Nephron (organoid): ENCODE measurements at regions not wholly inside any gene's neighbourhood (a gene's known extent, or its start where the extent isn't known, plus 50 kb on each side); places are given as distances from the start of the nearest gene placed in this dataset.

Experiments used
- H3K27ac Mint-ChIP-seq, 3 experiments: 2 replicates each; pipeline ENCODE4 v1.8.0; 2020; ENCODE audit warnings: mixed read lengths in 3 of 3, mild to moderate bottlenecking in 2 of 3, moderate library complexity in 1 of 3
- H3K27me3 Mint-ChIP-seq: 2 replicates; pipeline ENCODE4 v1.8.0; 2021; ENCODE audit warnings: low read depth, mild to moderate bottlenecking, moderate library complexity, mixed read lengths
- H3K36me3 Mint-ChIP-seq: 2 replicates; pipeline ENCODE4 v1.8.0; 2020; ENCODE audit warnings: low read depth, mixed read lengths
- H3K4me1 Mint-ChIP-seq: 2 replicates; pipeline ENCODE4 v1.8.0; 2020; ENCODE audit warnings: mixed read lengths
- H3K4me3 Mint-ChIP-seq, 3 experiments: 2 replicates each; pipeline ENCODE4 v1.8.0; 2020; ENCODE audit warnings: mild to moderate bottlenecking in 3 of 3, mixed read lengths in 3 of 3, moderate library complexity in 2 of 3
- H3K9me3 Mint-ChIP-seq: 2 replicates; pipeline ENCODE4 v1.8.0; 2020; ENCODE audit warnings: mixed read lengths
- TF ChIP-seq, protein P1 (sequence below), 3 experiments: fragments of 200-600 bp; sonication (generic); IDR thresholded peaks; one replicate each; pipeline ENCODE4 v1.5.0; 2021; ENCODE audit warnings: antibody characterized with exemption in 3 of 3; ENCODE audit not compliant: unreplicated experiment in 3 of 3

GRCh38 chr10:78756604-78757343 lies 312.0 kb upstream of the ZMIZ1 start:
- H3K4me3 Mint-ChIP-seq, result no peak overlapping the region
- peaks cover 15% of the 10 kb centered on the region for H3K27me3 Mint-ChIP-seq
- H3K9me3 Mint-ChIP-seq, result no peaks in the 10 kb centered on the region
- TF ChIP-seq, protein P1, sequence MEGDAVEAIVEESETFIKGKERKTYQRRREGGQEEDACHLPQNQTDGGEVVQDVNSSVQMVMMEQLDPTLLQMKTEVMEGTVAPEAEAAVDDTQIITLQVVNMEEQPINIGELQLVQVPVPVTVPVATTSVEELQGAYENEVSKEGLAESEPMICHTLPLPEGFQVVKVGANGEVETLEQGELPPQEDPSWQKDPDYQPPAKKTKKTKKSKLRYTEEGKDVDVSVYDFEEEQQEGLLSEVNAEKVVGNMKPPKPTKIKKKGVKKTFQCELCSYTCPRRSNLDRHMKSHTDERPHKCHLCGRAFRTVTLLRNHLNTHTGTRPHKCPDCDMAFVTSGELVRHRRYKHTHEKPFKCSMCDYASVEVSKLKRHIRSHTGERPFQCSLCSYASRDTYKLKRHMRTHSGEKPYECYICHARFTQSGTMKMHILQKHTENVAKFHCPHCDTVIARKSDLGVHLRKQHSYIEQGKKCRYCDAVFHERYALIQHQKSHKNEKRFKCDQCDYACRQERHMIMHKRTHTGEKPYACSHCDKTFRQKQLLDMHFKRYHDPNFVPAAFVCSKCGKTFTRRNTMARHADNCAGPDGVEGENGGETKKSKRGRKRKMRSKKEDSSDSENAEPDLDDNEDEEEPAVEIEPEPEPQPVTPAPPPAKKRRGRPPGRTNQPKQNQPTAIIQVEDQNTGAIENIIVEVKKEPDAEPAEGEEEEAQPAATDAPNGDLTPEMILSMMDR (IDR thresholded peaks at IDR 0.05; ENCODE audit: unreplicated experiment in 3 of 3), result no peak
- no peaks in the 10 kb centered on the region for H3K36me3 Mint-ChIP-seq
- peak overlapping the region; percentile 94 to 96 (median 95) for H3K27ac Mint-ChIP-seq
- peaks cover 84% of the 10 kb centered on the region for H3K4me1 Mint-ChIP-seq

DNA sequence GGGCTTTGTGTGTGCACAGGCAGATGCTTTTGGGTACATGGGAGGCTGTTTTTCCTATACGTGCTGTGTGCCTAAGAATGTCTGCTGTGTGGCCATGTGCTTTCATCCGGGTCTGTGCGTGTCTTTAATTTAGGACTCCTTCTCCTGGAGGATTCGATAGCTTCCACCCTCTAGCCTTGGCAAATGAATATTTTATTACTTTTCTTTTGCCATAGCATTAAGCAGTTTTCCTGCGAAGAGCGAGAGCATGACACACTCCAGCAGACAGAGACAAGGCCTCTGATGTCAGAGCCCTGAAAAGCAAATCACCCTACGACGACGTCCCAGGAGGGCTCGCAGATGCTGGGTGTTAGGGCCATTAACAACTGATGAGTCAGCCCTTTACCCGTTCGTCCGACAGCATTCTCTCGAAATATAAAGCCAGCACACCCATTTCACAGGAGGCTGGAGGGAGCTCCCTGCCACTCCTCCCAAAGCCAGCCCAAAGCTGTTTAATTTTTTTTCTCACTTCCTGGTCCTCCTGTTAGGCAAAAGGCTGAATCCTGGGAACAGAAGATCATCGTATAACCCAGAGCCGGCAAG lies 311.3 kb upstream of the ZMIZ1 start:
- no peaks in the 10 kb centered on the region for H3K9me3 Mint-ChIP-seq
- H3K4me3 Mint-ChIP-seq, result no peak overlapping the region
- TF ChIP-seq, protein P1 (IDR thresholded peaks at IDR 0.05; ENCODE audit: unreplicated experiment in 3 of 3), result no peak
- no peaks in the 10 kb centered on the region for H3K36me3 Mint-ChIP-seq
- peaks cover 15% of the 10 kb centered on the region for H3K27me3 Mint-ChIP-seq
- H3K27ac Mint-ChIP-seq, result peak overlapping the region; percentile 50 to 95 (median 94)
- peaks cover 84% of the 10 kb centered on the region for H3K4me1 Mint-ChIP-seq

DNA sequence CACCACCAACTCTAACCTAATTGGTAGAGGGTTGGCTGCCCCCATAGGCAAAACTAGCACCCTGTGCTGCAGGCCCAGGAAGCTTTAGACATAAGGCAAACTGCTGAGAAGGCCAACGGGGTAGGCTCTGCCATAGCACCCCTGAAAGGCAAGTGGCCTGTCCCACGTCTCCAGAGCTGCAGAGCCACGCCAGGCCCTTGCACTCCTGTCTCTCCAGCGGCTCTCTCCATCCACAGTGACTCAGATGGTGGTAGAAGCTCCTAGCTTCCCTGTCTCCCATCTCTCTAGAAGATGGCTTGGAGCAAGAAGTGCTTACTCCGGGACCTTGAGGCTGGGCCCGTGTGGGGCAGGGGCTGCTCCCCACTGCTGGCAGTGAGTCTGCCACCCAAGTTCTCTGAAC lies 310.6 kb upstream of the ZMIZ1 start:
- H3K9me3 Mint-ChIP-seq, result no peaks in the 10 kb centered on the region
- H3K4me3 Mint-ChIP-seq, result no peak overlapping the region
- peak overlapping the region in 2 of 3 experiments; percentile 40 to 94 for H3K27ac Mint-ChIP-seq
- H3K4me1 Mint-ChIP-seq, result peaks cover 84% of the 10 kb centered on the region
- H3K27me3 Mint-ChIP-seq, result peaks cover 22% of the 10 kb centered on the region
- H3K36me3 Mint-ChIP-seq, result no peaks in the 10 kb centered on the region
- TF ChIP-seq, protein P1 (IDR thresholded peaks at IDR 0.05; ENCODE audit: unreplicated experiment in 3 of 3), result no peak

- peak overlapping the region in 2 of 3 experiments; percentile 61 to 63 for H3K27ac Mint-ChIP-seq
- H3K36me3 Mint-ChIP-seq, result no peaks in the 10 kb centered on the region
- H3K27me3 Mint-ChIP-seq, result peaks cover 29% of the 10 kb centered on the region
- no peaks in the 10 kb centered on the region for H3K9me3 Mint-ChIP-seq
- no peak overlapping the region for H3K4me3 Mint-ChIP-seq
- TF ChIP-seq, protein P1 (IDR thresholded peaks at IDR 0.05; ENCODE audit: unreplicated experiment in 3 of 3), result no peak
- peaks cover 79% of the 10 kb centered on the region for H3K4me1 Mint-ChIP-seq
Measured at GRCh38 chr10:78759456-78760120, 309.2 kb upstream of the ZMIZ1 start.

- peaks cover 77% of the 10 kb centered on the region for H3K4me1 Mint-ChIP-seq
- no peaks in the 10 kb centered on the region for H3K36me3 Mint-ChIP-seq
- H3K27ac Mint-ChIP-seq, result peak overlapping the region in 2 of 3 experiments; percentile 63 to 84
- no peak overlapping the region for H3K4me3 Mint-ChIP-seq
- H3K27me3 Mint-ChIP-seq, result peaks cover 29% of the 10 kb centered on the region
- TF ChIP-seq, protein P1 (IDR thresholded peaks at IDR 0.05; ENCODE audit: unreplicated experiment in 3 of 3), result no peak
- H3K9me3 Mint-ChIP-seq, result no peaks in the 10 kb centered on the region
Measured at GRCh38 chr10:78760463-78761310, 308.1 kb upstream of the ZMIZ1 start.
